SK-N-SH (cell line): ENCODE measurements at regions not wholly inside any gene's neighbourhood (a gene's known extent, or its start where the extent isn't known, plus 50 kb on each side); places are given as distances from the start of the nearest gene placed in this dataset.

Experiments
- RAD21 ChIP-seq: IDR thresholded peaks from 2 replicates; pipeline ENCODE4 v1.6.1; 2012; ENCODE audit warnings: mild to moderate bottlenecking, low read length
- REST ChIP-seq: IDR thresholded peaks from 2 replicates; pipeline ENCODE4 v1.6.1; 2012; ENCODE audit warnings: mild to moderate bottlenecking, low read depth, low read length, moderate library complexity
- RFX5 ChIP-seq: IDR thresholded peaks from 2 replicates; pipeline ENCODE4 v1.6.1; 2012; ENCODE audit warnings: mild to moderate bottlenecking, improper control_type of control experiment, low read length
- TEAD4 ChIP-seq: IDR thresholded peaks from 2 replicates; pipeline ENCODE4 v1.4.0; 2012; ENCODE audit warnings: mild to moderate bottlenecking, borderline replicate concordance; ENCODE audit not compliant: insufficient read depth
- TF ChIP-seq, protein P1 (sequence below): fragments of 200-600 bp; sonication (generic); IDR thresholded peaks from 2 replicates; pipeline ENCODE4 v1.6.1; 2017; ENCODE audit warnings: antibody characterized with exemption, mild to moderate bottlenecking, moderate library complexity

- TF ChIP-seq RAD21 (no peak), RFX5 (no peak), REST (no peak), TEAD4 (no peak)
- TF ChIP-seq, protein P1, sequence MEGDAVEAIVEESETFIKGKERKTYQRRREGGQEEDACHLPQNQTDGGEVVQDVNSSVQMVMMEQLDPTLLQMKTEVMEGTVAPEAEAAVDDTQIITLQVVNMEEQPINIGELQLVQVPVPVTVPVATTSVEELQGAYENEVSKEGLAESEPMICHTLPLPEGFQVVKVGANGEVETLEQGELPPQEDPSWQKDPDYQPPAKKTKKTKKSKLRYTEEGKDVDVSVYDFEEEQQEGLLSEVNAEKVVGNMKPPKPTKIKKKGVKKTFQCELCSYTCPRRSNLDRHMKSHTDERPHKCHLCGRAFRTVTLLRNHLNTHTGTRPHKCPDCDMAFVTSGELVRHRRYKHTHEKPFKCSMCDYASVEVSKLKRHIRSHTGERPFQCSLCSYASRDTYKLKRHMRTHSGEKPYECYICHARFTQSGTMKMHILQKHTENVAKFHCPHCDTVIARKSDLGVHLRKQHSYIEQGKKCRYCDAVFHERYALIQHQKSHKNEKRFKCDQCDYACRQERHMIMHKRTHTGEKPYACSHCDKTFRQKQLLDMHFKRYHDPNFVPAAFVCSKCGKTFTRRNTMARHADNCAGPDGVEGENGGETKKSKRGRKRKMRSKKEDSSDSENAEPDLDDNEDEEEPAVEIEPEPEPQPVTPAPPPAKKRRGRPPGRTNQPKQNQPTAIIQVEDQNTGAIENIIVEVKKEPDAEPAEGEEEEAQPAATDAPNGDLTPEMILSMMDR: no peak
Measured at GRCh38 chrX:149222040-149222439, 283.1 kb downstream of the IDS start.
